ENCODE measurements at regions not wholly inside any gene's neighbourhood (a gene's known extent, or its start where the extent isn't known, plus 50 kb on each side); places are given as distances from the start of the nearest gene placed in this dataset.

GRCh38 chrX:122004127-122004526 is 956.7 kb downstream of the GLUD2 start:
- no peak overlapping the region for H3K27ac ChIP-seq
- TF ChIP-seq CTCF (conservative IDR thresholded peaks at IDR 0.05), result no peak

GRCh38 chrX:122026665-122027064 is 979.3 kb downstream of the GLUD2 start:
- TF ChIP-seq CTCF (conservative IDR thresholded peaks at IDR 0.05), result no peak
- H3K27ac ChIP-seq, result no peak overlapping the region

DNA sequence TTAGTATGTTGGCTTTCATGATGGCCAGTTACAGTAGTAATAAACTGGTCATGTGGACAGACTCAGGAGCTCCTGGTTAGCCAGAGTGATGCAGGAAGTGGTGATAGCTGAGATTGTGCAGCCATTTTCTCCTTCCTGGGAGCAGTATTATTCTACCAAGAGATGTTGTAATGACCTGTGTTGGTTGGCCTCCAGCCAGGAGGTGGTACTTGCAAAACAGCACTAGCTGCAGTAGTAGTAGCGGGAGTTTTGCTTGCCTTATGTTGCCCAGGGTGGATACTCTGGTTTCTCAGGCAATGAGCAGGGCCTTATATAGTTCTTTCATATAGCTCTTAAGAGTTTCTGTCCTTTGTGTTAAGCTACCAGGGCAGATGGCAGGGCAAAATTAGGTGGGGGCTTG is 998.8 kb downstream of the GLUD2 start:
- no peak overlapping the region for H3K27ac ChIP-seq
- TF ChIP-seq CTCF (conservative IDR thresholded peaks at IDR 0.05), result no peak

DNA sequence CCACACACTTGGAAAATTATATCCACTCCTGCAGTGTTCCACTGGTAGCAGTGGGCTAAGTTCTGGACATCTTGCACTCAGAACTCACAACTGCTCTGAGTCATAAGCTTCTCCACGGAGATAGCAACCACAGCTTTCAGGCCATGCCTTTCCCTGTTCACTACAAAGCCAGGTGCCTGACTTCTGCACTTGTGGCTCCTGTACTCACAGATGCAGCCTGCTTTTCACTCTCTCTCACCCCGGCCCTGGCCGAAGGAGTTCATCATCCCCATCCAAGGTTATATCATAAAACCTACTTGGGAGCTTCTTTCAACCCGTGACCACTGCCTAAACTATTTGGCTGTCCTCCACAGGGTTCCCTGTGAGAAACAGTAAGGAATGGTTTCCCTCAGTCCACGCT is 999.4 kb downstream of the GLUD2 start:
- no peak for TF ChIP-seq CTCF (conservative IDR thresholded peaks at IDR 0.05)
- H3K27ac ChIP-seq, result no peak overlapping the region

GRCh38 chrX:122047261-122047660 is 999.9 kb downstream of the GLUD2 start:
- no peak overlapping the region for H3K27ac ChIP-seq
- no peak for TF ChIP-seq CTCF (conservative IDR thresholded peaks at IDR 0.05)

DNA sequence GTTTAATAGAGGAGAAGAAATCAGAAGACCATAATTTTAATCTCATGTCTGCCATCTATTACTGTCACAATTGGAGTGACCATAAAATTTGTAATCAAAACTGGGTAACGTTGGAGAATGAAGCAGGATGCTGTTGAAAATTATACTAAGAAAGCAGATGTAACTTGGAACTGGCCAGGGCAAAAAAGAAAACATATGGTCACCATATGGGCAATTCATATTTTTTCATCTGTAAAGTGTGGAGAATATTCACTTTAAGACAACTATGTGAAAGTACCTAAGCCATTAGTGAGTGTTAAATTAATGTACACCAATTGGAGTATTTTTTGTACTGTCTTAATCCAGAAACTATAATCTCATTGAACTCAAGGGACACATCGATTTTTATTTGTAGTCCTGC is 1008.0 kb downstream of the GLUD2 start:
- TF ChIP-seq CTCF (conservative IDR thresholded peaks at IDR 0.05), result no peak
- no peak overlapping the region for H3K27ac ChIP-seq

DNA sequence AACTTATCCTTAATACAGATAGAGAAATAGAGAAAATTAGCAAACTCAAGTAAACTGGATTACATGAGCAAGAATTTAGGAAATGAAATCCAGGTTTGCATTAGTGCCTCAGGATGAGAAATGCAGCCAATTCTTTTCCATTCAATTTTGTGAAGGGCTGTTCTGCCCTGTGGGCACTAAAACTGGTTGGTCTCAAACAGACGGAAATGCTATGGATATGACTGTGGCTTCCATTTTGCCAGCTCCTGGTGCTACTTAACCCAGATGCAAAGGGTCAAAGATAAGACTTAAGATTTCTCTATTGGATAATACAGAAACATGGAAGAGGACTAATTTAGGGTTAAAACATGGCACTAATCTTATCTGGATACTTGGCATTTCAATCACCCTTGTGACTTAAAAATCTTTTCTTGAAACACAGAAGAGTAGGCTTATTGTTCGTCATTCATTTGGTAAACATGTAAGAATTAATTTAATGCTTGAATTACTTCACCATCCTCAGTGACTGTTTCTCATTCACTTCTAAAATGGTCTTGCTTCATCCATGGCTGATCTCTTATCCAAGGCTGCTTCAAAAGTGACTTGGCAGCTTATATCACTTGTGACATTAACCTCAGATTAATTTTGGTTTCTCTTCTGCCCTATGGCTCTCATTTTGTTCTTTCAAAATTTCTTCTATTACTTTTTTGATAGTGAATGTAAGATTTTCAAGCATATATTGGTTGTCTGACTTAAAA is 1008.7 kb downstream of the GLUD2 start:
- no peak overlapping the region for H3K27ac ChIP-seq
- no peak for TF ChIP-seq CTCF (conservative IDR thresholded peaks at IDR 0.05)
